GM21447 (cell line): ENCODE measurements at regions not wholly inside any gene's neighbourhood (a gene's known extent, or its start where the extent isn't known, plus 50 kb on each side); places are given as distances from the start of the nearest gene placed in this dataset.

ENCODE experiments used
- ATAC-seq: cut with Tn5 transposase; IDR thresholded peaks from one replicate; pipeline ENCODE4 v1.9.1; 2021; ENCODE audit not compliant: unreplicated experiment

DNA sequence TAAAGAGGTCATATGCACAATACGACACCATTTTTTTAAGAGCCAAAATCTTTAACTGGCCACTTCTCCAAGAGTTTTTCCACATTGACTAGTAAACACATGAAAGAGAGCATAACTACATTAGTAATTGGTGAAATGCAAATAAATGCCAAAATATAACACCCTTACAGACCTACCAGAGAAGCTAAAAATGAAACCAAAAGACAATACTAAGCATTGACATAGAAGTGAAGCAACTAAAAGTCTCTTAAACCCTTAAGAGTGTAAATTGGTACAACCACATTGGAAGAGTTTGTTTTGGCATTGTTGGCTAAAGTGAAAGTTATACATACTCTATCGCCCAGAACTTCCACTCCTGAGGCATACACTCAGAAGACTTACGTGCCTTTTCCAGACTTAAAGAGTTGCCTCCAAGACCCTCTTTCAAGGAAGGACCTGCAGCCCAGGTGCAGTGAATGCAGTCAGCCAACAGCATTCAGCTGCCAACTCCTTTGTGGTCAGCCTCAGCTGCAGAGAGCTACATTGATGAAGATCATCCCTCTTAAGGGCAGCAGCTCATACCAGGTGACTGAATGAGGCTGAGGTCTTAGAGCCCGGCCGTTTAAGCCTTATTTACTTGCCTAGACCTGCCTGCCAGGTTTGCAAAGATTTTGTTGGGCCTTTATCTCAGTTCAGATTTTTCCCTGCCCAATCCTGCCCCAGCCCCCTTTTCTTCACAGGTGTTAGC is 839.1 kb upstream of the ADGRL2 start:
- no peak for ATAC-seq

DNA sequence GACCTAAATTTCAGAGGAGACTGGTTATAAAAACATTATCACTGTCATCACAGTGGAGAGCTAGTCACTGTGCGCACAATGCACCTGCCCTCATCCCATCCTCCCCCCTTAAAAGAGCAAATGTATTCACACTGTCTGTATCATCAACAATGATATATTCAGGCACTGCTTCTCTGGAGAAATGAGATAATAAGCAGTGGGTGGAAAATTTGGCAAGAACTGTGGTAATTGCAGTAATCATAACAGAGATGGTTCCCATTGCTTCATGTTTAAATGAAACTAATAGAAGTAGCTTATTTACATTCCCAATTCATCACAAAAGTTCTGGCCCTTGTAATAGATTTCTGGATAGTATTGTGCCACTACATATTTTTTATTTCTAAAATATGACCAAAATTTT is 867.4 kb upstream of the ADGRL2 start:
- no peak for ATAC-seq

DNA sequence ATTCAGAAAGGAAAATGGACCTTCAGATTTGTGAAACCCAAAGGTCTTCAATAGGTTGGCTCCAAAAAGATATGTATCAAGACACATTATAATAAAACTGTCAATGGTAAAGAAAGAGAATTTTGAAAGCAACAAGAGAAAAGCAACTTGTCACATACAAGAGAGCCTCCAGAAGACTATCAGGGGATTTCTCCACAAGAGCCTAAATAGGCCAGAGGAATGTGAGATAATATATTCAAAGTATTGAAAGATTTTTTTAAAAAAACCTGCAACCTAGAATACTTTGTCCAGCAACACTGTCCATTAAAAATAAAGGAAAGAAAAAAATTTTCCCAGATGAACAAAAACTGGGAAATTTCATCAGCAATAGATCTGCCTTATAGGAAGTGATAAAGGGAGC is 869.6 kb upstream of the ADGRL2 start:
- no peak for ATAC-seq

DNA sequence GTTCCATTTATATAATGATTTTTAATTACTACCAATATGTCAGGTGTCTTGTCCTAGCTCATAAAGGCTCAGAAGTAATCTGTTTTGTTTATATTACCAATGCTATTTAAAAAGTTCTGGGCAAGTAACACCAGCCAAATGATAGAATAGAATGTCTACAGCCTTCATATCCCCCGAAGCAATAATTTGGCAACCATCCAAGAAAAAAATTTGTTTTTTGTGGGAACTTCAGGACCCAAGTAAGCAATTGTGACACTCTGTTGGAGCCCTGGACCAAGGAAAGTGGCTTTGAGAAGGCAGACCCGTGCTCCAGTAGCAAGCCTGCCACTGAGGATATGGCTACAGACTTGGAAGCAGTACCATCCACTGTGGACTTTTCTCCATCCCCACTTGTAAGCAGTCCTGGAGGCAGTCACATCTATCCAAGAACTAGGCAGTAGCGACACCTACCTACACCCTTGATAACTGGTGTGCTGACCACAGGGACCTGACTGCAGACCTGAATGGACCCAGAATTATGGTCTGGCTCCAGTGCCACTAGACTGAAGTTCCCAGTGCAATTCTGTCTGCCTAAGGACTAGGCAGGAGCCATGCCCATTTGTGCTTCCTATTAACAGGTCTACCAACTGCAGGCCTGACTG is 870.7 kb upstream of the ADGRL2 start:
- no peak for ATAC-seq

DNA sequence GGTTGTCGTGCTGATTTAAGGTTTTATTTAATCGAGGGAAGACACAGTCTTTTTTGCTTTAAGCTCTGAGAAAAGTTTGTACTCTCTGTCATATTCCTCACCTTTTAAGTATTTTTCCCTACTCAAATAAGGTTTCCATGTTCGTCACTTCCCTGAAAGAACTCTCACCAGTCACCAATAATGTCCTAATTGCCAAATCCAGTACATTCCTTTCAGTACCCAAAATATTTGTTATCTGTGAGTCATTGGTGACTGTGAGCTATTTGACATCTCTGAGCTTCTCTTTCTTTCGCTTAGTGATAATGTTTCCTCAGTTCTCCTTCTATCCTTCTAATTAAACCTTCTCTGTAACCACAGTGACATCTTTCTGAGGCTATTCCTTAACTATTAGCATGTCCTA is 874.2 kb upstream of the ADGRL2 start:
- ATAC-seq = no peak

DNA sequence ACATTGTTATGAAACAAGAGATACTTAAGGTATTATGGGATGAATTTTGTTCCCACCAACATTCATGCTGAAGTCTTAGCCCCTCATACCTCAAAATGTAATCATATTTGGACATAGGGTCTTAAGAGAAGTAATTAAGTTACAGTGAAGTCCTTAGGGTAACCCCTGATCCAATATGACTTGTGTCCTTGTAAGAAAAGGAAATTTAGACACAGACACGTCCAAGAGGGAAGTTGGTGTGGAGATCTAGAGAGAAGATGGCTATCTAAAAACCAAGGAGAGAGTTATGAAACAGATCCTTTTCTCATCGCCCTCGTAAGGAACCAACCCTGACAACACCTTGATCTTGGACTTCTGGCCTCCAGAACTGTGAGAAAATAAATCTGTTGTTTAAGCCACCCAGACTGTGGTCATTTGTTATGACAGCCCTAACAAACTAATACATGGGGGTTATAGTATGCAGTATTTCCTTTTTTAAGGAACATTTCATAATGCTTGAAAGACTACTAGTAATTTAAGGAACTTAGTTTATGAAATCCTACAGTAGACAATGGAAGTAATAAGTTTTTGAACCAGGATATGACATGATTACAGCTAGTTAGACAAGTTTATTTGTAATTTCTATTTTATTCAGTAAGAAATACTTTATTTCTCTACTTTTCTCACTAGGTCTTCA is 875.5 kb upstream of the ADGRL2 start:
- no peak for ATAC-seq

DNA sequence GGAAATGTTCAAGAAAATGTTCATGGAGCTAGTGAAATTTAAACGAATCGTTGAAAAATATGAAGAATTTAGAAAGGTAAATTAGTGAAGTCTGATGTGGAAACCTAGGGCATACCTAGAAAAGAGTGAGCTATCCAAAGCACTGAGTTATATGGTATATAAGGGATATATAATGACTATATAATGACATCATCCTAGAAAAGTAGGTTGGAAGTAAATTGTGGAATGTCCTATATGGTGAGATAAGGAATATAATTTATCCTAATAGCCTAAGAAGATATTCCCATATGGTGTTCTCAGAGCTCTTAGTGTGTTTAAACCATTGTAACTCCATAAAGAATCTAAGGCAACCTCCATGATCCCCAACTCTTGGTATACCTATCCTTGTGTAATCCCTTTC is 876.4 kb upstream of the ADGRL2 start:
- no peak for ATAC-seq

DNA sequence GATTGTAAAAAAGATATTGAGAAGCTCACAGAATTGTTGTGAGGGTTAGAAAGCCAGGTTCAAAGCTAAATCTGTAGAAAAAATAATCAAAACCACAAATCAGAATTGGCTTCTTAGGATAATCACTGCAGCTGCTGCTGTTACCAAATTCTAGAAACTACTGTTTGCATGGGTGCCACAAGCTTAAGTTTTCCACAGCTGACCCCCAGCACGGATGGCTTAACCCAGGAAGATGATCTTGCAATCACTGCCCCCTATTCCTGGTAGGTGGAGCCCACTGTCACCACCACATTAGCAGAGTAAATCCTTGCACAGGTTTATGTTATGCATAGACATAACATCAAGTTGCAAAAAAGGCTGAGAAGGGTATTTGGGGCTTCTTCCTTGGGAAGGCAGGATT is 877.8 kb upstream of the ADGRL2 start:
- ATAC-seq = no peak

DNA sequence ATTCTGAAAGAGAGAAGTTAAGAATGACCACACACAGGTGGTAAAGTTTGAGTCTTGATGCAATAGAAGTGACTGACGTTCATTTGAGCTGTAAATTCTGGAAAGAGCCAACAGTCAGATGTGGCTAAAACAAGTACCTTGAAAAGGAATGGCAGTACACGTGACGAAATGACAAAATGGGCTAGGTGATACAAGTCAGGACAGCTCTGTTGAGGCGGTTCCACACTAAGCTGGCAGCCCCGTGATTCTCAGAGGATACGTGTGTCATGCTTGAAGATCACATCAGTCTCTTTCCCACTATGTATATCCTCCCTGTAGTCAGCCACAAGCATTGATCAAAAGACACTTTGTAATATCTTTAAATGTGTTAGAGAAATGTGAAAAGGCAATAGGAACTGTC is 881.3 kb upstream of the ADGRL2 start:
- no peak for ATAC-seq

DNA sequence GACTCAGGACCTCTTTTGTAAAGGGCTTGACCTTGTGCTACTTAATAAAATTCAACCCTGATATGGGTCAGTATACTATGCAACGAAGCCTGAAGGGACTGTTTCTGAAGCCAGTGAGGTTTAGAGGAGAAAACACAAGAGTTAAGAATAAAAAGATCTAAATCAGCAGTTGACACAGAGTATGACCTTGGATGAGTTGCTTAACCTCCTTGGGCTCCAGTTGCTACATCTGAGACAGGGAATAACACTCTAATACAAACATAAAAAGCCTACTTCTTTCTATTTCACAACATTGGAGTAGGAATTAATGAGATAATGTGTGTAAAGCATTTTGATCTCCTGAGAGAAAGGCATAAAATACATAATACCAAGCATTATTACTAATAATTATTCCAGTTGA is 882.4 kb upstream of the ADGRL2 start:
- no peak for ATAC-seq

DNA sequence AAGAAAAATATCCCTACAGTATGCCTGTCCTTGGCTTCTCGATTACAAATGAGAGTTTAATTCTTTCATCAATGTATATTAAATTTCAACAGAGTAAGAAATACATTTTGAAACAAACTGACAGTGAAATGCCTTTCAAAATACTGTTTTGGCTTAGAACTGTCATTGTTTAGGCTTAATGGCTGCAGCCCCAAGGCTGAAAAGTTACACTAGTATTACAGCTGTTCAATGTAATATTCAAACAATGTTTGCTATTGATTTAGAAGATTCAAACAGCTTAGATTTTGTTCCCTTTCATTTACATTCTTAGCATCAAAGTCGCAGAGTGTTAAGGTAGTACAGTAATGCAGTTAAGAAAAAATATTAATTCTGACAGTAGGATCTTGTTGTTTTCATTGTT is 882.9 kb upstream of the ADGRL2 start:
- ATAC-seq = no peak

DNA sequence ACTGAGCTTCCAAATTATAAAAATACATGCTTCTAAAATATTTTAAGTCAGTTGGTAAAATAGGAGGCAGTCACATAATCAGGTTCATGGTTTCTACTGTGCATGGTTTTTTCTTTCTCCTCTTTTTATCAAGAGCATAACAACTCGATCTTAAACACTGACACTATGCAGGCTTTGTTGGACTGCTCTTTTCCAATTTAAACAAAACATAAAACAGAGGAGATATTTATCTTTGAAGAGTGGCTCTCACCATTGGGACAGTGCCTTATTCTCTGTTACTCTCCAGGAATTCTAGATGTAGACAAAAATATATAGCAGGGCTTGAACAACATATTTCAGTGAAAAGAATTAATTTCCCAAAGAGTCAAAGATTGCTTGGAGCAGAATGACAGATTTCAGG is 883.5 kb upstream of the ADGRL2 start:
- ATAC-seq = no peak

DNA sequence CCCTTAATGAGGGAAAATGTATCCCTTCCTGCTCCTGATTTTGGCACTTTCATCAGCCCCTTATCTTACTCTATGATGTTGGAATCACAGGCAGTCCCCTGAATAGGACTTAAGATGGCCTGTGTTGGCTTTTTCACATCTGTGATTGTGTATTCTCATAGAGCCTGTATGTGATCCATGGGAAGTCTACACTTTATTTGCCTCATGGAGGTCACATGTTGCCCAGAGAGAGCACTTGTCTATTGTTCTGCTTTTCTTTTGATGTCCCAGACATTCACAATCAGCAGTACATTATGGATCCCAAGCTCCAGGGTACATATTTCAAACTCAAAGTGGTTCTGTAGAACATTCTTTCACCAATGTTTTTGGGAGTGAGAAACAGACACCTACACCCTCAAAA is 885.2 kb upstream of the ADGRL2 start:
- no peak for ATAC-seq

DNA sequence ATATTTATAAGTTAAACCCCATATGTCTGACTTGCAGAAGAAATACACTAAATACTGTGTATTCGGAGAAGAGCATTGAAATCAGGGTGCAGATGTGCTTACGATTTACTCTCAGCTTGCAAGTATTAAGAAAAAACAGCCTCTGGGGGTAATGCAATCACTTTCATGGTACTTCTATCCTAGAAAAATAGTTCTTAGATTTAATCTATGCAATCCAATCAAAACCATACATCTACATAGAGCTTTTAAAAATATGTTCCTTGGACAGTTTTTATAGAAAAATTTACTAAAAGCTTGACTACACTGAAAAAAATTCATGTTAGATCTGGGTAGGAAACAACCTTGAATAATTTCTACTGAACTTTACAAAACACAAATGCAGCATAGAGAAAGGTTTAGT is 890.3 kb upstream of the ADGRL2 start:
- no peak for ATAC-seq

DNA sequence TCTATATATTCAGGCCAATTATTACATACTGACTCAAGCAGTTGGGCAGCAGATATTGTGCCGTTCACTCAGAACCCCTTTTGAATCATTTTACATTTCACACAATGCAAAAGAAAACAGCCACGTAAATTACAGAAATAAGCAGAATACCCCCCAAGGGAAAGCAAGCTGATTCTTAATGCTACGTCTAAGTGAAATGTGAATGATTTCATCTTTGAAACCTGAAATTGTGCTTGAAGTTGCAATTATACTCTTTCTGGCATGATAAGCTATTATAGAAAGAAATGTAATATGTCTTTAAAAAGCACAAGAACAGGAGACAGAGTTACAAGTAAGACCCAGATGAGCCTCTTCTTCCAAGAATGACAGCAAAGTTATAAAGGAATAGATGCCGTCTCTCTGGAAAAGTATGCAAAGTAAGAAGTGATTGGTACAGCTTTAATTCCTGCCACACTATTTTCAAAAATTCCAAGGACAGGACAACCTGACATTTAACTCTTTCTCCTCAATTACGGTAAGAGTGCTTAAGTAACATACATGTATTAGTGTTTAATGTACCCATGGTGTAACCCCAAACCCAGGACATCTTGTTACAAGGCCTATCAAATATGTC is 891.5 kb upstream of the ADGRL2 start:
- ATAC-seq = no peak

DNA sequence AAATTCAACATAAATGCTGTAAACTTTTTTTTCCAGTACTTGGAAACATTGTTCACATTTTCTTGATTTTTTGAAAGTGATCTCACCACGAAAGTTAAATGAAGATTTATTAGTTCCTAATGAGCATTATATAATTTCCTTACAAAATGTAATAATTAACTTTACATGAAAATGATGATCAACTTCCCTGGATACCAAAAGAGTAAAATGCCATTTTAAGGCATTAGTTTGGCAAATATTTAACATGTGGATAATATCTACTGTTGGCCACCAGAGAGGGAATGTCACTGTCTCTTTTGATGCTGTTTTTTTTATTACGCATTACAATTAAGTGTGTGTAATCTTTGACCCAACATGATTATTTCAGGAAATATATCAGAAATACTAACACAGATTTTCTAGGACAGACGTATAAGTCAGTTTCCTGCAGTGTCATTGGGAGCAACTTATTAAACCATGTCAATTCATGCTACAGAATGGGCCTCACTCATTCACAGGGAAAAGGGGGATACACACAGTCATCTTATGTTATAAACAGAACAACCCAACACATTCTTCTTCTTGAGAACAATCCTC is 903.9 kb upstream of the ADGRL2 start:
- ATAC-seq = no peak

DNA sequence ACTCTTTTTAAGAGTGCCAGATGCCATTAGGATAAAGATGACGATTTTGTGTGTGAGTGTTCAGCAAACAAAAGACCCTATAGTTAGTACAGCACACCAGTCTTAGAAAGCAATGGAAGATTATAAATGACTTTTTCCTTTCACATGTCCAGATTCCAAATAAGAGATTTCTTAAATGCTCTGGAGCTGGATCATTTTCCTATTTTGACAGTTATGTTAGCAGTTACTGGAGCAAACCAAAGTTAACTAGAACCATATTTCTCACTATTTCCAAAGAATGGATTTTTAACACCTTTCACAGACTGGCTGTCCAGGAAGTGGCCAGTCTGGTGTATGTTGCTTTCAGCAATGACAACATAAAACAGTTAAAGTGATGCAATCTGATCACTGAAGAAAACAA is 905.8 kb upstream of the ADGRL2 start:
- no peak for ATAC-seq

DNA sequence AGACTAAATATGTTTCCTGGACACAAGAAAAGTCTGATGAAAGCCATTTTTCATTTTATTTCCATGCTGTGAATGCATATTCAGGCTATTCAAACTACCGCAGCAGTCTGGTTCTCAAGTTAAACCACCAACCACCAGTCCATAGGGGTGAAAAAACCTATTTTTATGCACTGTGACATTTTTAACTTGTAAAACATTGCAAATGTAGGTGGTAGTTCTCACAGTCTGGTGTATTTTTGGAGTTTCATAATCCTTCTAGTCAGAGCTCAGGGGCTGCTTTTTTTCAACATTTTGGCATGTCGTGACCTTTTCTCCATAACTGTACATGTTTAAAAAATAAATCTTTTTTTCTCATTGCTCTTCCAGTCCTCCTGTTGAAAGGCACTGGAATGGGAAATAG is 907.6 kb upstream of the ADGRL2 start:
- no peak for ATAC-seq

DNA sequence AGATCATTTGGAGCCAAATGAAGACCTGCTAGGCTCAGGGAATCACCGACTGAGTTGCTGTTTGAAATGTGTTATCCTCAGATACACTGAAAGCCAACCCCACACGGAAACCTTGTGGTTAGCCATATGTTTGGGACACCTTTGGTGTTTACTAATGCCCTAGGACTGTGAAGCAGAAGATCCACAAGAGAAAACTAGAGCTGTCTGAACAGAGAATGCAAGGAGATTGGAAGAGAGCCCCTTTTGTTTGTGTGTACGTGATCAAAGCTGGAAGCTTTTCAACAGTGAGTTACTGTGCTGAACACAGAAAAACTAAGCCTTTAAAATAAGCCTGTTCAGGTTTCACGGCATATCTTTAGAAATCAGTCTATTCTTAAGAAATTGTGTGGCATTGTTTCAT is 908.2 kb upstream of the ADGRL2 start:
- ATAC-seq = no peak

DNA sequence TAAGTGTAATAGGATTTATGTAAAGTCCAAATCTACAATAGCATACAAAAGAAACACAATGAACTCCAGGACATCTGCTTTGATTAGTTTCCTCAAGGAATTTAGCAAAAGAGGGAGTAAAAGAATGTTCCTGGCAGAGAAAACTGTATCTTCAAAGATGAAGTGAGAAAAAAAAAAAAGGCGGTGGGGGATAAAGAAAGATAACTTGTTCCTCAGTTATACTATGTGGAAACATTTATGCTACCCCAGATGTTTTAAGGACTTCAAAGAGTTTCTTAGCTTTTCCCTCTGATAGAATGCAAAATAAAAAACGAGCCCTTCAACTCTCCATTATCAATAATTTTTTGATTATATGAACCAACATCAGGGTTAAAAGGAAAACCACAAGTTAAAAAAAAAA is 908.9 kb upstream of the ADGRL2 start:
- ATAC-seq = no peak

DNA sequence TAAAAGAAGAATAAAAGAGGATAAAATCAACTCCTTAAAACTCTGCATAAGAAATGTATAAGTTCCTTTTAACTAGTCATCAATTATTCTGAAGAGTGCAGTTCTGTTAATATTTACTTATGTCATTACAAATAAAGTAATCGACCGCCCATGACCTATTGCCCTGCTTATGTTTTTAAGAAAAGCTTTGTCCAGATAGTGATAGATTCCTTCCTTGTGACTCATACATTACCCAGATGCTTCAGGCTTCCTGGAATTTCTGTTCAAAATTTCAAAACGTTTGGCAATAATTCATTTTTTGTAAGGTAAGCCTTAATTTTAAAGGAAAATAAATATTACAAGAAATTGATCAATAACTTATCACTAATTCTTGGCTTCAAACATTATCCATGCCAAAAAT is 918.2 kb upstream of the ADGRL2 start:
- no peak for ATAC-seq

DNA sequence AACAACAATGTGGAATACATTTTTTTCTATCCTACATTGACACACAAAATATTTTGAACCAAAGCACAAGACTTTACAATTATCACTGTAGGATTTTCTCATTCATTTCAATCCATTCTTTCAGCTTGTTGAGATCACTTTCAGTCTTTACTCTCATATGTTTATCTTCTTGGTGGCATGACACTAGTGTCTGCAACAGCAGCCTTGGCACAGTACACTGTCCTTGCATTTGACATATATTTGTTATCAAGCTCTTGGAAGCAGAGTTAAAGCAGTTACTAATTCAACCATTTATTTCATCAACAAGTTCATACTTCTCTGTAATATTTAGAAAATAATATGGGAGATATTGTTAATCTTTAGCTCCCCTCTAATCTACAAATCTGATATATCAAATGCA is 922.4 kb upstream of the ADGRL2 start:
- ATAC-seq = no peak
